Epithelial cell of prostate (primary cell): ENCODE measurements at regions not wholly inside any gene's neighbourhood (a gene's known extent, or its start where the extent isn't known, plus 50 kb on each side); places are given as distances from the start of the nearest gene placed in this dataset.

ENCODE experiments used
- DNase-seq: peaks from one replicate; pipeline ENCODE4 v3.0.0-alpha.2; 2011; ENCODE audit warnings: low read depth, low spot score
- H3K27ac ChIP-seq: fragments of 450-650 bp; 2 replicates; pipeline ENCODE4 v1.5.1; 2017; ENCODE audit warnings: mild to moderate bottlenecking

DNA sequence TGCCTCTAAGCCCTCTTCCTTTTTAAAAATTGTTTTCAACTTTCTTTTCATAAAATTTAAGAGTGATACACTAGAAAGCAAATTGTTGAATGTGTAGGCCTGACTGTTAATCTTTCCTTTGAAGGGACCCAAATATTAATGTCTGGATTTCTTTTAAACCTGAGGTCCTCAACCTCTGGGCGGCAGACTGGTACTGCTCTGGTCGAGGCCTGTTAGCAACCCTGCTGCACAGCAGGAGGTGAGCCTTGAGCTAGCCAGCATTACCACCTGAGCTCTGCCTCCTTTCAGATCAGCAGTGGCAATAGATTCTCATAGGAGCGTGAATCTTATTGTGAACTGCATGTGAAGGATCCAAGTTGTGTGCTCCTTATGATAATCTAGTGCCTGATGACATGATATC lies 191.2 kb downstream of the MANEA start:
- no peak for DNase-seq
- H3K27ac ChIP-seq: no peak overlapping the region

DNA sequence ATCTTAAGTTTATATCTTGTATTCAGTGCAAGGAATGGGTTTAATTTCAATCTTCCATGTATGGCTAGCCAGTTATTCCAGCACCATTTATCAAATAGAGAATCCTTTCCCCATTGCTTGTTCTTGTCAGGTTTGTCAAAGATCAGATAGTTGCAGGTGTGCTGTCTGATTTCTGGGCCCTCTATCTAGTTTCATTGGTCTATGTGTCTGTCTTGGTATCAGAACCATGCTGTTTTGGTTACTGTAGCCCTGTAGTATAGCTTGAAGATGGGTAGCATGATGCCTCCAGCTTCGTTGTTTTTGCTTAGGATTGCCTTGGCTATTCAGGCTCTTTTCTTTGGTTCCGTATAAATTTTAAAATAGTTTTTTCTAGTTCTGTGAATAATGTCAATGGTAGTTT lies 200.0 kb downstream of the MANEA start:
- DNase-seq: no peak
- no peak overlapping the region for H3K27ac ChIP-seq

DNA sequence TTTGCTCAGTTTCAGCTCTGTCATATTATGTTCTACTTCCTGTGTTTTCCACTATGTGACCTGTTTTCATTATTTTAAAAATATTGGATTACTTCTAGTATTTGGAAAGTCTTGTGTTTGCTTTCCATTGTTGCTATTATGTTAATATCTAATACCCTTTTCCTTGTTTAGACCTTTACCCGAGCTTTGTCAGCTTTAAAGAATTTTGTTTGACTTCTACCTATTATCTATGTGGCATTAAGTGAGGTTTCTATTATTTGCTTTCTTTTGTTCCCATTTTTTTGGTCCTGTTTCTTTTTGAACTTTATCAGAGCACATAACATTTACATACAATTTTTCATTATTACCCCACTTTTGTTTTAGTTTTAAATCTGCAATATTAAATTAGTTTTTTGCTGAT lies 202.7 kb downstream of the MANEA start:
- no peak overlapping the region for H3K27ac ChIP-seq
- no peak for DNase-seq

DNA sequence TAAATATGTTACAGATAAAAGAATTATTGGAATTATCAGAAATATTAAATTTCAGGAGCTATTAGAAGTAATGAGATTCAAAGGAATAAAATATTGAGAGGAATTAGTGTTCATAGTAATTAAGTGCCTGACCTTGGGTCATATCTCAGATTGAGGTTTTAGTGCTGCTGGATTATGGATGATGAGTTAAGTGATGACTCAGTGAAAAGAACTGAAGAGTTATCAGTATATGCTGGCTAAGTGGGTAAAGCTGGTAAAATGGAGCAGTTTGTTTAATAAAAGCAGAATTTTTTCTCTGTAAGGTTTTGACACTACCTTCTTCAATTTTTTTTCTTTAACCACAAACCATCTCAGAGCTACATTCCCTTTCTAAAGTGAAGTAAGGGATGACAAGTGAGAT lies 206.7 kb downstream of the MANEA start:
- DNase-seq: no peak
- no peak overlapping the region for H3K27ac ChIP-seq

DNA sequence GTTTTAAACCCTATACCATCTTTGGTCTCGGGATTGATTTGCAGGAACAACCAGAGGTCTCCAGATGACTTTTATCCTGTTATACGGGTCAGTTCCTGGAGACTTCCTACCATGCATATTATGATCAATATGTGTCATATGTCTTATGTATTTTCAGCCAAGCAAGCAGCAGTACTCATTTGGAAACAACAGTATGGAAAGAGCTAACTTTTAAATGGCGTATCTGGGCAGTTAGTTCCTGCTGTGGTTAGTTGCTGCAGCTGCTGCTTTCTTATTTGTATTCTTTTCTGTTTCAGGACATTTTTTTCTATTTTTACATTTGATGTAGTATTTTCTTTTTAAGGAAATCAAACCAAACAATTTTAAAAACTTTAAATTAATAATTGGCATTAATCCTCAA lies 207.5 kb downstream of the MANEA start:
- H3K27ac ChIP-seq: no peak overlapping the region
- no peak for DNase-seq

DNA sequence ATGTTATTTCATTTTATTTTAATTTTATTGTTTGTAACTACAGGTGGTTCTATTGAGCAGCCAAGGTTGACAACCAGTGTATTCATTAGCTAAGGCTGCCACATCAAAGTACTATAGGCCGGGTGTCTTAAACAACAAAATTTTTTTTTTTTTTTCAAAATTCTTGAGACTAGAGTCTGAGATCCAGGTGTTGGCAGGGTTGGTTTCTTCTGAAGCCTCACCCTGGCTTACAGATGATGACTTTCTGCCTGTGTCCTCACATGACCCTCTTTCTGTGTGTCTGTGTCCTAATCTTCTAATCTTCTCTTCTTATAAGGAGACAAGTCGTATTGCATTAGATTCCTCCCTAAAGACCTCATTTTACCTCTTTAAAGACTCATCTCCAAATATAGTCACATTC lies 208.4 kb downstream of the MANEA start:
- no peak overlapping the region for H3K27ac ChIP-seq
- no peak for DNase-seq

DNA sequence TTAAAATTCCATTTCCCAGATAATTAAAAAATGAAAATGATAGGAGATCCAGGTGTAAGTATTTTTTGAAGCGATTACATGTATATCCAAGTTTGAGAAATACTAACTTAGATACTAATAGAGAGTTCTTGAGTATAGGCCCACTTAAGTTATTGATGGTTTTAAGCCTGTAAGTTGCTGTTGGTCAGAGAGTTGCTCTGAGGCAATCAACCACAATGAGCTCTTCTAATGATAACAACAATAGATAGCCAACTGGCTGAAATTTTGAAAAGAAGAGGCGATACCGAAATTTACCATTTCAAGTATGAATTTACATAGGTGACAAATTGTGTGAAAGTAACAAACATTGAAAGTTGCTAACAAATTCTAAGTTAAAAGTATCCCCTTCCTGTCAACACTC lies 209.5 kb downstream of the MANEA start:
- no peak for DNase-seq
- no peak overlapping the region for H3K27ac ChIP-seq

DNA sequence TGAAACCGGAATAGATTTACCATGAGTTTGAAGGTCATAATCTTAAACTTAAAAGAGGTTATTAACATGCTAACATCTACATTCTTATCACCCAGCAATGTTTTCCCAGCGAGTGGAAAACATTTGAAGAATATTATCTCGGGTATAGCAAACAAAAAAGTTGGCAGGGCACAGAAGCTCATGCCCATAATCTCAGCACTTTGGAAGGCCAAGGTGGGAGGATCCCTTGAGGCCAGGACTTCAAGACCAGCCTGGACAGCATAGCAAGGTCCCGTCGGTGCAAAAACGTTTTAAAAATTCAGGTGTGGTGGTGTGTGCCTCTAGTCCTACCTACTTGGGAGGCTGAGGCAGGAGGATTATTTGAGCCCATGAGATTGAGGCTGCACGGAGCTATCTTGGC lies 213.5 kb downstream of the MANEA start:
- no peak overlapping the region for H3K27ac ChIP-seq
- no peak for DNase-seq

DNA sequence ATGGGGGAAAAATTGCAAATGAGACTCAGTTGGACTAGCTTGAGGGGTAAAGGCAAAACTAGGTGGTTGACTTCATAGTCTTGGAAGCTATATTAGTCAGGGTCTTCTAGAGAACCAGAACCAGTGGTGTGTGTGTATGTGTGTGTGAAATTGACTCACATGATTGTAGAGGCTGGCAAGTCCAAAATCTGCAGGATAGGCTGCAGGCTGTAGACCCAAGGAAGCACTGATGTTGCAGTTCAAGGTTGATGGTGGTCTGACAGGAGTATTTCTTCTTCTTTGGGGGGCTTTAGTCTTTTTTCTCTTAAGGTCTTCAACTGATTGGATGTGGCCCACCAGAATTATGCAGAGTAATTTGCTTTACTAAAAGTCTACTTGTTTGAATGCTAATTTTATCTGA lies 217.4 kb downstream of the MANEA start:
- no peak for DNase-seq
- no peak overlapping the region for H3K27ac ChIP-seq

DNA sequence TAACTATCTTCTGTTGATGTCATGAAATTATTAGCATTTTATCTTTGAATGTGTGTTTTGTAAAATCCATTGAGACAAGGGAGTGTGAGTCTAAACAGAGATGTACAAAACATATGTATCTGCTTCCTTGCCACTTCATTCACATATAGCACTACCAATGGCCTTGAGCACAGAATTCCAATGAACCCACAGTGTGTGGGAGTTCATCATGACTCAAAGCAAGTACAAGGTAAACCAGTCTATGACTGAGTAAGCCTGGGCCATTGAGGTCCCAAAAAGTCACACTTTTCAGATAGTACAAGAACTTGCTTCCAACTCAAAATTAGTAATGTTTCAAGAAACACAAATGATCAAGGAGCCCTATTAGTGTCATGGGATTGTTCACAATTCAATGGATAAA lies 218.6 kb downstream of the MANEA start:
- no peak overlapping the region for H3K27ac ChIP-seq
- peak; percentile 6 for DNase-seq

DNA sequence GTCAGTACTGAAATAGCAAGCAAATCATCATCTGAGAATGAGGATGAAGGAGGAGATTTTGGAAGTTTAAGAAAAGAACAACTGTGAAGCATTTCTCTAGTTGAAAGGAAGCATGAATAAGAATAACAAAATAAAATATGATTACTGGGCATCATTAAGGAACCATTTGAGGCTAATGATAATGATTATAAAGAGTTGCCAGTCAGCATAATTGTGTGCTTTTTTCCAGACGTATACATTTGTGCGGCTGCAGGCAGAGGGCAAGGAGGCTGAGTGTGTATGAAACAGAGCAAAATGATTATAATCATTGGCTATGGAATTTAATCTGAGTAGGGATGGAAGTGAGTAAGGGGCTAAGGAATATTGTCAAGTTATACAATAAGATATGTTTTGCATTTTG lies 218.7 kb upstream of the FUT9 start:
- no peak overlapping the region for H3K27ac ChIP-seq
- DNase-seq: no peak

DNA sequence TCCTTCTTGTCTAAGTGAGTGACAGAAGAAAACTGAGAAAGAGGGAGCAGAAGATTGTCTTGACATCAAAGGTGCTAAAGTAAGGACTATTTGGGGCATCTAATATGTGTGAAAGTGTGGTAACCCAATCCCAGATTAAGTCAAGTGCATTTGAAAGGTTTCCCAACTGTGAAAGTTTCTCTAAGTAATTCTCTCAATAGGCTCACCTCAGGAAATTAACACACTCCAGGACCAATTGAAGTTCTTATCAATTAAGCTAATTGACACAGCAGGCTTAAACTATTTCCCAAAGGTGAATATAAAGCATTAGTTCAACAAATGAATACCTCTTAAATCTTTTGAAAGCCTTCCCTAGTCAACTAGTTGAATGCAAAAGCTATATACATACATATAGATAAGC lies 212.8 kb upstream of the FUT9 start:
- DNase-seq: no peak
- no peak overlapping the region for H3K27ac ChIP-seq

DNA sequence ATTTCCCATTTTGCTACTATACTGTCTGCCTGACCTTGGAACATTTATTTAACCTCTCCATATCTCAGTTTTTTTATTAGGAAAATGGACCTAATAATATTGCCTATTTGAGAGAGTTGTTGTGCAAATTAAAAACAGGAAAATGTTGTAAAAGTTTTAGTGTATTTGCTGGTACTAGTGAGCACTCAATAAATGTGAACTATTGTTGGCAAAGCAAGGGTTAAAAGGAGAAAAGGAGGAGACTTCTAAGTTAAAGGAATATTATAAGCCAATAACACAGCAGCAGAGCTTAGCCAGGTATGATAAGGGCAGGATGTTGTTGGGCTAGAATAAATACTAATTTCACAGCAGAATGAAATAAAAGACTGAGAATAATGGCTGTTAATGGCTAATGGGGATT lies 211.9 kb upstream of the FUT9 start:
- no peak for DNase-seq
- H3K27ac ChIP-seq: no peak overlapping the region

DNA sequence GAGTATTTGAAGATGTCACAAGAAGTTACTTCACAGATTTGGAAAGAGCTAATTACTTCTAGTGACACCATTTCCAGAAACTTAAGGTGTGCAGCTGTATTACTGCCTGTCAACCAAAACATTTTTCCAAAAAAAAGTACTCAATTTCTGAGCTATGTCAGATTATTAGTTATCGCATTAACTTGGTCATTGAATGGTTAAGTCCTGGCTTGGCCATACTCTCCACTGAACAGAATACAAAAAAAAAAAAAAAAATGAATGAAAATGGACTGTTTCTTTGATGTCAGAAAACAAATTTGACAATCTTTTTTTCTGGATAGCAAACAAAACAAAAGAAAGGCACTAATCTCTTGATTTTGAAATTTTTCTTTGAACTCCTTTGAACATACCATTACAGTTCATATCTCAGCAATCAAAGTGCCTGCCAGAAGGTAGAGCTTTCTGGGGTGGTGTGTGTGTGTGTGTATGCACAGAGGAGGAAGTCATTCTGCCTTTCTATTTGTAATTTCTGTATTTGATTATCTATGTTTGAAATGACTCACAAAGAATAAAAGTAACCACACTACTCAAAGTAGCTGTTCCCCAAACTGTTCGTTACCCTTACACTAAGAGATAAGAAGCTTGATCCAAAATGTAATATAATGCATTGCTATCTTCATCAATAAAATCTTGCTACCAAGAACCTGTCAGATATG lies 210.8 kb upstream of the FUT9 start:
- no peak overlapping the region for H3K27ac ChIP-seq
- no peak for DNase-seq

DNA sequence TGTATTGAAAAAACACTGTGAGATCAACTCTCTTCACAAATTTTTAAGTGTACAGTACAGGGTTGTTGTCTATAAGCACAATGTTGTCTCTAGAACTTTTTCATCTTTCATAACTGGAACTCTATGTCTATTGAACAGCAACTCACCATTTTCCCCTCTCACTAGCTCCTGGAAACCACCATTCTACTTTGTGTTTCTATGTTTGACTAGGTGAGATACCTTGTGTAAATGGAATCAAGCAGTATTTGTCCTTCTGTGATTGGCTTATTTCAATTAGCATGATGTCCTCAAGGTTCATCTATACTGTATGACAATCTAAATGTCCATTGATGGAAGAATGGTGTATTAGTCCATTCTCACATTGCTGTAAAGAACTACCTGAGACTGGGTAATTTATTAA lies 210.1 kb upstream of the FUT9 start:
- no peak overlapping the region for H3K27ac ChIP-seq
- no peak for DNase-seq

DNA sequence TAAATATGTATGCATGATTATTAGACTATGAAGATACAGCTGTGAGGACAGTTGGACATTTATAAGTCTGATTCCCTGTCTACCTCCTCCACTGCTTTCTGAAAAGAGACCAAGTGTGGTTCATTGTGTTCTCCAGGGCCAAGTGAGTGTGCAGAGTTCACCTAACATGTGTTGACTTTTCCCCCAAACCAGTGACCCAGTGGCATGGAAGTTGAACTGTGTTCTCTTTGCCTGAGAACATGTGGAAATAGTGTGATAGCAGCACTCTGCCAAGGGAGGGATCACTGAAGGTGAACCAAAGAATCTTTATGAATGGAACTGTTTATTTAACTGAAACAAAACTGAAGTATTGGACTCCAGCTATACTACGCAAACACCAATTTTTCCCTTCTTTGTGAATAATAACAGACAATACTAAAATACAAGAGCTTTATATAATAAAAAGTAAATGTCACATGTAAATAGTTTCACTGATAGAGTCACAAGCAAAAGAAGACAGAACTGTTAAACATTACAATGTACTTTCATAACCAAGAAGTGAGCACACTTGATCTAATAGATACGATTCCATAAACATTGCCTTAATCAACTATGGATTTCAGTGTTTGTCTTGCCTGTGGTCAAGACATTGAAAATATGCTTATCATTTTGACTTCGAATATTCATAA lies 200.3 kb upstream of the FUT9 start:
- no peak overlapping the region for H3K27ac ChIP-seq
- DNase-seq: no peak

DNA sequence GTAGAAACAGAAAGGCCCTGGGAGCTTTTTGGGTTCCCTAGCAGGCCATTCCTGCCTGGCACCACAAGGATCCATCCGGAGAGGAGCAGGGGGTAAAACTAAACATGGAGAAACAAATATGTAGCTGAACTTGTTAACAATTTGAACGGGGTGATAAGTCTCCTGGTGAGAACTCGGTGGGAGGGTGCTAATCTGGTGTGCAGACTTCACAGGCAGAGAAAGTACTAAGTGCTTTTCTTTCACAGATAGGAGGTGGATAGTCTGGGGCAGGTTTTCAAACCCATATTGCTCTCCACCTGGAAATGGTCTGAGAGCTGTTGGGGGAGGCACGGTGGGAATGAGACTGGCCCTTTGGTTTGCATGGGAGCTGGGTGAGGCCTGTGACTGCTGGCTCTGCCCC lies 196.3 kb upstream of the FUT9 start:
- no peak for DNase-seq
- H3K27ac ChIP-seq: no peak overlapping the region

DNA sequence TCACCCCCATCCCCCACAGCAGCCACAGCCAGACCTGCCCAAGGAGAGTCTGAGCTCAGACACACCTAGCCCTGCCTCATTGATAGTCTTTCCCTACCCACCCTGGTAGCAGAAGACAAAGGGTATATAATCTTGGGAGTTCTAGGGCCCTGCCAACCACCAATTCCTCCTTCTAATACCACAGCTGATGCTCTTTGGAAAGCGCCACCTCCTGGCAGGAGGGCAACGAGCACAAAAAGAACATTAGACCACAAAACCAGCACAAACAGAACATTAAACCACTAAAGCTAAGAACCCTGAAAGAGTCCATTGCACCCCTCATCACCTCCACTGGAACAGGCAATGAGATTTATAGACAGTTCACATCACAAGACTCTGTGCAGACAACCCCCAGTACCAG lies 195.8 kb upstream of the FUT9 start:
- no peak overlapping the region for H3K27ac ChIP-seq
- DNase-seq: no peak

DNA sequence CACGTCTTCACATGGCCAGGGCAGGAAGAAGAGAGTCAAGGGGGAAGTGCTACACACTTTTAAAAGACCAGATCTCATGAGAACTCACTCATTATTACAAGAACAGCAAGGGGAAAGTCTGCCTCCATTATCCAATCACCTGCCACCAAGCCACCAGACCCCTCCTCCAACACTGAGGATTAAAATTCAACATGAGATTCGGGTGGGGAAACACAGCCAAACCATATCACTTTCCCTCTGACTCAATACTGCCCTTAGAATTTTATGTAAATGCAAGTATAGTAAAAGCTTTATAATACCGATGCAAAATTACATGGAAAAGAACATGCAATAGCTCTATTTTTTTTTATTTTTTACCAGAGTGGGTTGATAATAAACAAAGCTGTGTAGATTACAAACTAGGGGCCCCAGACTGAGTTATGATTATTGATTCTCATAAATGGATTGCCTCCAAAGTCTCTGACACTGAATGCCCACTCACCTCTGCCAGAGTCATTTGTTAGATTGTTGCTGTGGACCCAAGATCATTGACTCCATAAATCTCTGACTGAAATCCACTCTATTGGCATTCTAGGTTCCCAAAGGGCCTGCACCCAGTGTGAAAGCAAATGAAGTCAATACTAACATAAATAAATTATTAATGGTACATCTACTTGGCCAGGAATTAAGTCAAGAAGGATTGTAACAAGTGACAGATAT lies 184.8 kb upstream of the FUT9 start:
- no peak overlapping the region for H3K27ac ChIP-seq
- no peak for DNase-seq

DNA sequence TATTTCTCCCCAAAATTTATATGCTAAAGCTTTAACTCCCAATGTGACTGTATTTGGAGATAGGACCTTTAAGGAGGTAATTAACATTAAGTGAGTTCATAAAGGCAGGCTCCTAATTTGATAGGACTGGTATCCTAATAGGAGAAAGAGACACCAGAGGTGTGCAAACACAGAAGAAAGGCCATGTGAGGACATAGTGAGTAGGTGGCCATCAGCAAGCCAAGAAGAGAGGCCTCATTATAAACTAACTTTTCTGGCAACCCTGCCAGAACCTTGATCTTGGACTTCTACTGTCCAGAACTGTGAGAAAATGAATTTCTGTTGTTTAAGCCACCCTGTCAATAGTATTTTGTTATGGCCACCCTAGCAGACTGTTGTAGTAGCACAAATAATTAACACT lies 177.9 kb upstream of the FUT9 start:
- no peak for DNase-seq
- no peak overlapping the region for H3K27ac ChIP-seq

DNA sequence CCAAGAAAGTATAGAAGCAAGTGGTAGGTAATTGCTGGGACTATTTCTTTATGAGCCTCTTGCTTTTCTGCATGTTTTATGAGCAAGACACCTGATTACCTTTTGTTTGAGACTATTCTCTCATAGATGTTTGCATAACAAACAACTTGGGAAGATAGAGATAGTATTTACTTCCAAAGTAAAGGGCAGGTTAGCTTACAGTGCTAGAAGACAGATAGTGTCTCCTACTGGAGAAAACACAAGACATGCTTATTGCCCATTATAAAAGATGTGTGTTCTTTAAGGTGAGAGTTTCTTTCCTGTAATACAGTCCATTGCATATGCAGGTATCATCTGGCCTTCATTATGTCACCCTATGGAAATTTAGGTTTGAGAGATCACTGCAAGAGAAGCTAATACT lies 174.2 kb upstream of the FUT9 start:
- no peak overlapping the region for H3K27ac ChIP-seq
- no peak for DNase-seq

DNA sequence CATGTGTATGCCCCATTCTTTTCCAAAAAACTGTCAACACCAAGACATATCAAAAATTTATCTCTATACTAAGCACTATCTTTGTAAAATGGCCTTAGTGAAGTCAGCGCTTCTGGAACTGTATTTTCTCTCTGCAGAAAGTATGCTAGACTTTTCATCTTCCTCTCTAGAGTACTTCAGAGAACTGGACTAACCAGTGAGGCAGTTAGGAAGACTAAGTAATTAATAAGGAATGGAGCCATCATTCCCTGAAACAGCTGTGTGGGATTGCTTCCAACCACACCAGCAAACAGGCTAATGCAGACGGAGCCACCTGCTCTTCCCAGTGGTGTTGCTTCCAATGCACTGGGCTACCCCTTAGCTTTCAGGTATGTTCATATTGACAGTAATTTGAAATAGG lies 169.1 kb upstream of the FUT9 start:
- DNase-seq: no peak
- H3K27ac ChIP-seq: no peak overlapping the region
